ENCODE measurements at regions not wholly inside any gene's neighbourhood (a gene's known extent, or its start where the extent isn't known, plus 50 kb on each side); places are given as distances from the start of the nearest gene placed in this dataset.

DNA sequence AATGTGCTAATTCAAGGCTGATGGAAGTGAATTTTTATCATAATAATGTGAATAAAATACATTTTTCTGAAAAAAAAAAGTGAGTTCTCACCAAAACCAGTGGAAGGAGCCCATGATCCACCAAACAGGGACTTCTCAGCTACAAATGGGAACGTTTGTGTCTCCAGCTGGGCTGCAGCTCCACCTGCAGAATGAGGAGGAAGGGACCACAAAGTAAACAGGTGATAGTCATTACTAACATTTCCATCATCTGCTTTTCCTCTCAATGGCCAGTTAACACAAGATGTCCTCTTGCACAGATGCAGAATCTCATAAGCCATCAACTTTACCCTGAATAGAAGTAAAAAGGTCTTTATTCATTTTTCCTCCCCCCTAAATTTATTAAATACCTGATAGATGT is 246.2 kb downstream of the MRPL39 start:
- TF ChIP-seq, protein P1, sequence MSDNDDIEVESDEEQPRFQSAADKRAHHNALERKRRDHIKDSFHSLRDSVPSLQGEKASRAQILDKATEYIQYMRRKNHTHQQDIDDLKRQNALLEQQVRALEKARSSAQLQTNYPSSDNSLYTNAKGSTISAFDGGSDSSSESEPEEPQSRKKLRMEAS (IDR thresholded peaks at IDR 0.05; ENCODE audit: insufficient read depth, insufficient read length), result no peak
- TF ChIP-seq POLR2A (IDR thresholded peaks at IDR 0.05; ENCODE audit: low read depth, low read length), result no peak
- no peak for TF ChIP-seq FOS (IDR thresholded peaks at IDR 0.05; ENCODE audit: borderline replicate concordance, insufficient read depth, low read length)
- TF ChIP-seq EZH2 (IDR thresholded peaks at IDR 0.05; ENCODE audit: borderline replicate concordance, low read depth, low read length, severe bottlenecking), result no peak
- no peak for TF ChIP-seq GATA2 (IDR thresholded peaks at IDR 0.05; ENCODE audit: insufficient read depth, insufficient read length, low read depth, low read length)
- no peak for TF ChIP-seq JUN (IDR thresholded peaks at IDR 0.05; ENCODE audit: borderline replicate concordance, insufficient read depth, insufficient read length, low read depth)
- no peak for TF ChIP-seq POLR2AphosphoS5 (IDR thresholded peaks at IDR 0.05; ENCODE audit: insufficient read depth, low read depth, low read length)
- dilution Hi-C loops (cut with MboI; ENCODE audit: extremely low pct_ligation_motif_present, low sequenced_read_pairs), result no loop called here
- ChIA-PET POLR2A (no interaction called here), CTCF (interaction anchor here (1.0 kb wide), 1 partner anchor 9 kb away, joined by 4 read pairs; no protein-coding TSS in a partner anchor)
- intact Hi-C loops (cut with micrococcal nuclease), result no loop called here
- Histone ChIP-seq H3K9ac (replicated peaks; ENCODE audit: extremely low read depth, insufficient read depth, low read length) (no peak overlapping the region), H3K9me3 (replicated peaks; ENCODE audit: control insufficient read depth, insufficient read depth, low read length) (no peaks in the 10 kb centered on the region), H3K9me1 (replicated peaks; ENCODE audit: control insufficient read depth, extremely low read depth, insufficient read depth, low read length) (no peaks in the 10 kb centered on the region), H3K27ac (ENCODE audit: insufficient read depth, low read depth, low read length) (no peak overlapping the region), H4K20me1 (replicated peaks; ENCODE audit: control insufficient read depth, extremely low read depth, insufficient read depth, low read length) (no peaks in the 10 kb centered on the region), H3K4me3 (replicated peaks in 1 of 3; ENCODE audit: insufficient read depth in 1 of 3, low read depth in 1 of 3, low read length in 3 of 3) (no peak overlapping the region), H3K4me2 (ENCODE audit: insufficient read depth, low read length) (no peak overlapping the region), H2AFZ (ENCODE audit: low read depth, low read length) (no peak overlapping the region), H3K27me3 (ENCODE audit: control insufficient read depth in 2 of 2, insufficient read depth in 2 of 2, low read length in 2 of 2) (no peaks in the 10 kb centered on the region), H3K36me3 (ENCODE audit: control insufficient read depth in 2 of 2, extremely low read depth in 1 of 2, insufficient read depth in 2 of 2, low read length in 2 of 2) (no peaks in the 10 kb centered on the region), H3K4me1 (ENCODE audit: control insufficient read depth, extremely low read depth, insufficient read depth, low read length) (no peaks in the 10 kb centered on the region), H3K79me2 (ENCODE audit: control insufficient read depth, insufficient read depth, low read length) (no peaks in the 10 kb centered on the region)
- FAIRE-seq (no peak), DNase-seq (ENCODE audit: low read depth, low spot score) (no peak)
- no TSS peak for BruUV-seq (replicated peaks)

DNA sequence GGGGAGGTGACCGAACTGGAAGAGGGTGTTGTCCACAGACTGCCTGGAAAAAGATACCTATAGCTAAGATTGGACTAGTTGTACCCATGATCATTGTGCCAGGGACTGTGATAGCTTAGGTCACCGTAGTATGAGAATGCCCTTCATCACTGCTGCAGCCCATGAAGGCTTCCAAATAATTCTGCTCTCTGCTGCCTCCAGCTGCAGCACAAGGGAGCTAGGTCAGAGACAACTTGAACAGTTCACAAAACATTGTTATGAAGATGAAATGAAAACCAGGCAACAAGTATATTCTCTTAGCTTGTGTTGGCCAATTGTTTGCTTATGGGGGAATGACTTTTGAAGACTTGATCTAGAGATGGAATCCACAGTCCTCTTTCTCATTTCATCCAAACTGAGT is 246.7 kb downstream of the MRPL39 start:
- dilution Hi-C loops (cut with MboI; ENCODE audit: extremely low pct_ligation_motif_present, low sequenced_read_pairs) (no loop called here), intact Hi-C loops (cut with micrococcal nuclease) (no loop called here)
- Histone ChIP-seq H3K79me2 (ENCODE audit: control insufficient read depth, insufficient read depth, low read length) (no peaks in the 10 kb centered on the region), H3K4me1 (ENCODE audit: control insufficient read depth, extremely low read depth, insufficient read depth, low read length) (no peaks in the 10 kb centered on the region), H3K36me3 (ENCODE audit: control insufficient read depth in 2 of 2, extremely low read depth in 1 of 2, insufficient read depth in 2 of 2, low read length in 2 of 2) (no peaks in the 10 kb centered on the region), H3K9ac (replicated peaks; ENCODE audit: extremely low read depth, insufficient read depth, low read length) (no peak overlapping the region), H3K9me3 (replicated peaks; ENCODE audit: control insufficient read depth, insufficient read depth, low read length) (no peaks in the 10 kb centered on the region), H3K4me2 (ENCODE audit: insufficient read depth, low read length) (no peak overlapping the region), H3K27me3 (ENCODE audit: control insufficient read depth in 2 of 2, insufficient read depth in 2 of 2, low read length in 2 of 2) (no peaks in the 10 kb centered on the region), H2AFZ (ENCODE audit: low read depth, low read length) (no peak overlapping the region), H3K27ac (ENCODE audit: insufficient read depth, low read depth, low read length) (no peak overlapping the region), H4K20me1 (replicated peaks; ENCODE audit: control insufficient read depth, extremely low read depth, insufficient read depth, low read length) (no peaks in the 10 kb centered on the region), H3K4me3 (replicated peaks in 1 of 3; ENCODE audit: insufficient read depth in 1 of 3, low read depth in 1 of 3, low read length in 3 of 3) (no peak overlapping the region), H3K9me1 (replicated peaks; ENCODE audit: control insufficient read depth, extremely low read depth, insufficient read depth, low read length) (no peaks in the 10 kb centered on the region)
- BruUV-seq (replicated peaks), result no TSS peak
- DNase-seq (ENCODE audit: low read depth, low spot score) (no peak), FAIRE-seq (no peak)
- CTCF ChIA-PET, result interaction anchor here (1.0 kb wide), 1 partner anchor 9 kb away, joined by 4 read pairs; no protein-coding TSS in a partner anchor
- no peak for TF ChIP-seq GATA2 (IDR thresholded peaks at IDR 0.05; ENCODE audit: insufficient read depth, insufficient read length, low read depth, low read length)
- TF ChIP-seq, protein P1 (IDR thresholded peaks at IDR 0.05; ENCODE audit: insufficient read depth, insufficient read length), result no peak
- TF ChIP-seq, protein P2, sequence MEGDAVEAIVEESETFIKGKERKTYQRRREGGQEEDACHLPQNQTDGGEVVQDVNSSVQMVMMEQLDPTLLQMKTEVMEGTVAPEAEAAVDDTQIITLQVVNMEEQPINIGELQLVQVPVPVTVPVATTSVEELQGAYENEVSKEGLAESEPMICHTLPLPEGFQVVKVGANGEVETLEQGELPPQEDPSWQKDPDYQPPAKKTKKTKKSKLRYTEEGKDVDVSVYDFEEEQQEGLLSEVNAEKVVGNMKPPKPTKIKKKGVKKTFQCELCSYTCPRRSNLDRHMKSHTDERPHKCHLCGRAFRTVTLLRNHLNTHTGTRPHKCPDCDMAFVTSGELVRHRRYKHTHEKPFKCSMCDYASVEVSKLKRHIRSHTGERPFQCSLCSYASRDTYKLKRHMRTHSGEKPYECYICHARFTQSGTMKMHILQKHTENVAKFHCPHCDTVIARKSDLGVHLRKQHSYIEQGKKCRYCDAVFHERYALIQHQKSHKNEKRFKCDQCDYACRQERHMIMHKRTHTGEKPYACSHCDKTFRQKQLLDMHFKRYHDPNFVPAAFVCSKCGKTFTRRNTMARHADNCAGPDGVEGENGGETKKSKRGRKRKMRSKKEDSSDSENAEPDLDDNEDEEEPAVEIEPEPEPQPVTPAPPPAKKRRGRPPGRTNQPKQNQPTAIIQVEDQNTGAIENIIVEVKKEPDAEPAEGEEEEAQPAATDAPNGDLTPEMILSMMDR (IDR thresholded peaks at IDR 0.05; ENCODE audit: extremely low read depth in 1 of 2, insufficient read depth in 1 of 2, low read depth in 1 of 2, low read length in 2 of 2), result no peak
- no peak for TF ChIP-seq FOS (IDR thresholded peaks at IDR 0.05; ENCODE audit: borderline replicate concordance, insufficient read depth, low read length)
- TF ChIP-seq MYC (IDR thresholded peaks at IDR 0.05; ENCODE audit: low read depth, low read length), result no peak
- TF ChIP-seq POLR2A (IDR thresholded peaks at IDR 0.05; ENCODE audit: low read depth, low read length), result no peak
- TF ChIP-seq POLR2AphosphoS5 (IDR thresholded peaks at IDR 0.05; ENCODE audit: insufficient read depth, low read depth, low read length), result no peak
- no peak for TF ChIP-seq JUN (IDR thresholded peaks at IDR 0.05; ENCODE audit: borderline replicate concordance, insufficient read depth, insufficient read length, low read depth)
- TF ChIP-seq EZH2 (IDR thresholded peaks at IDR 0.05; ENCODE audit: borderline replicate concordance, low read depth, low read length, severe bottlenecking), result no peak
- POLR2A ChIA-PET, result no interaction called here

All from endothelial cell of umbilical vein (primary cell).